GM12878 (cell line): ENCODE measurements at regions not wholly inside any gene's neighbourhood (a gene's known extent, or its start where the extent isn't known, plus 50 kb on each side); places are given as distances from the start of the nearest gene placed in this dataset.

ENCODE experiments used
- ATAC-seq: fragments of 200-7000 bp; cut with Tn5 transposase; 3 replicates; pipeline ENCODE4 v1.9.1; 2020; ENCODE audit warnings: mild to moderate bottlenecking, moderate library complexity
- BruUV-seq: library from RNA; stranded (reverse); fragments of 400-500 nt; replicated peaks from 2 replicates; lab custom pipeline; 2021; lab: Mats Ljungman, UMichigan
- CTCF ChIA-PET: fragments of 300-600 bp; sonication (Branson Sonifier 250); formaldehyde crosslinking; extraction: SDS; loops from one replicate; lab custom pipeline; 2021; ENCODE audit warnings: inconsistent platforms; lab: Yijun Ruan, JAX
- POLR2A ChIA-PET: fragments of 350-600 bp; formaldehyde crosslinking; extraction: SDS; loops from one replicate; lab custom pipeline; 2021; ENCODE audit warnings: inconsistent platforms; lab: Charles Lee
- RAD21 ChIA-PET: fragments of 300-600 bp; sonication (Branson Sonifier 250); formaldehyde crosslinking; loops from one replicate; lab custom pipeline; 2023; ENCODE audit warnings: antibody characterized with exemption; ENCODE audit not compliant: unreplicated experiment; lab: Charles Lee
- SMC1A ChIA-PET: fragments of 300-600 bp; sonication (Branson Sonifier 250); formaldehyde crosslinking; loops from one replicate; lab custom pipeline; 2023; ENCODE audit not compliant: unreplicated experiment, uncharacterized antibody; lab: Charles Lee
- DNase-seq: peaks from one replicate; pipeline ENCODE4 v3.0.0-alpha.2; 2011; ENCODE audit warnings: low read depth, low spot score
- FAIRE-seq: peaks from 3 replicates; lab custom pipeline; 2011; peaks lifted over from hg19 to GRCh38; lab: Jason Lieb, UNC
- H2AFZ ChIP-seq: 2 replicates; pipeline ENCODE4 v1.6.0; 2011; ENCODE audit warnings: low read depth, low read length, control low read depth; ENCODE audit not compliant: control insufficient read depth
- H3K27ac ChIP-seq: 2 replicates; pipeline ENCODE4 v1.5.1; 2011; ENCODE audit warnings: control low read depth; ENCODE audit not compliant: control insufficient read depth, insufficient read depth
- H3K27me3 ChIP-seq, 2 experiments: replicated peaks in 1 of 2; 2 replicates each; pipeline versions ENCODE4 v1.6.0 to v1.6.1; 2011; ENCODE audit warnings: low read length in 1 of 2; ENCODE audit not compliant: control insufficient read depth in 2 of 2, insufficient read depth in 2 of 2
- H3K36me3 ChIP-seq, 2 experiments: 2 replicates each; pipeline ENCODE4 v1.5.1; 2011; ENCODE audit warnings: low read length in 1 of 2; ENCODE audit not compliant: control insufficient read depth in 2 of 2, insufficient read depth in 2 of 2
- H3K4me1 ChIP-seq: 2 replicates; pipeline ENCODE4 v1.6.1; 2011; ENCODE audit warnings: mild to moderate bottlenecking, low read length, moderate library complexity, mixed read lengths; ENCODE audit not compliant: control insufficient read depth, insufficient read depth
- H3K4me2 ChIP-seq: 2 replicates; pipeline ENCODE4 v1.6.0; 2011; ENCODE audit warnings: control low read depth; ENCODE audit not compliant: control insufficient read depth, insufficient read depth
- H3K4me3 ChIP-seq: fragments of 200-600 bp; sonication (generic); 2 replicates; pipeline ENCODE4 v1.5.1; 2016
- H3K79me2 ChIP-seq: 2 replicates; pipeline ENCODE4 v1.6.0; 2011; ENCODE audit warnings: low read length; ENCODE audit not compliant: control insufficient read depth, insufficient read depth
- H3K9ac ChIP-seq: 2 replicates; pipeline ENCODE4 v1.8.0; 2011; ENCODE audit warnings: low read length, control low read depth, mixed read lengths; ENCODE audit not compliant: control insufficient read depth, insufficient read depth
- H3K9me3 ChIP-seq: replicated peaks from 3 replicates; pipeline ENCODE4 v1.5.1; 2011; ENCODE audit warnings: mild to moderate bottlenecking, low read length; ENCODE audit not compliant: control insufficient read depth, insufficient read depth
- H4K20me1 ChIP-seq: 2 replicates; pipeline ENCODE4 v1.6.0; 2011; ENCODE audit not compliant: control insufficient read depth, insufficient read depth
- ASH2L ChIP-seq: fragments of 300-600, 200-600 bp; sonication (generic); IDR thresholded peaks from 2 replicates; pipeline ENCODE4 v1.6.1; 2017; ENCODE audit warnings: low read depth, mild to moderate bottlenecking, borderline replicate concordance
- BHLHE40 ChIP-seq, 2 experiments: fragments of 450-650 bp in 1 of 2; IDR thresholded peaks; 2 replicates each; pipeline ENCODE4 v1.6.1; 2011 to 2017; ENCODE audit warnings: low read depth in 2 of 2, borderline replicate concordance in 1 of 2, improper control_type of control experiment in 1 of 2, low read length in 1 of 2, mild to moderate bottlenecking in 1 of 2
- CREM ChIP-seq: IDR thresholded peaks from 2 replicates; pipeline ENCODE4 v1.6.1; 2014; ENCODE audit warnings: antibody characterized with exemption, low read depth
- FOXK2 ChIP-seq: fragments of 450-650 bp; IDR thresholded peaks from 2 replicates; pipeline ENCODE4 v1.6.1; 2017; ENCODE audit warnings: mild to moderate bottlenecking, moderate library complexity
- RCOR1 ChIP-seq: conservative IDR thresholded peaks from 2 replicates; pipeline ENCODE4 v1.6.1; 2012; ENCODE audit warnings: low read depth, low read length, improper control_type of control experiment
- SRF ChIP-seq, 2 experiments: IDR thresholded peaks; 2 replicates each; pipeline ENCODE4 v1.6.1; 2011; ENCODE audit warnings: low read depth in 2 of 2, low read length in 2 of 2, mild to moderate bottlenecking in 1 of 2, moderate library complexity in 1 of 2
- TARDBP ChIP-seq: IDR thresholded peaks from 2 replicates; pipeline ENCODE4 v1.6.1; 2016; ENCODE audit warnings: borderline replicate concordance
- TBL1XR1 ChIP-seq: IDR thresholded peaks from 2 replicates; pipeline ENCODE4 v1.6.1; 2012; ENCODE audit warnings: low read depth, low read length, improper control_type of control experiment
- TCF3 ChIP-seq: IDR thresholded peaks from 2 replicates; pipeline ENCODE4 v1.6.1; 2012; ENCODE audit warnings: low read depth, mild to moderate bottlenecking, low read length, borderline replicate concordance; ENCODE audit not compliant: insufficient read depth
- in situ Hi-C: fragments of 300-500 bp; cut with MboI; formaldehyde crosslinking; loops from 9 replicates; pipeline ENCODE4 v1.14.3; 2018; ENCODE audit warnings: mixed read lengths
- intact Hi-C: fragments of 100-400 bp; cut with micrococcal nuclease; formaldehyde crosslinking; loops from one replicate; pipeline ENCODE4 v1.14.2; 2022; ENCODE audit not compliant: unreplicated experiment
- TF ChIP-seq, protein P1 (sequence below): fragments of 450-650 bp; IDR thresholded peaks from 2 replicates; pipeline ENCODE4 v1.6.1; 2017; ENCODE audit warnings: mild to moderate bottlenecking, moderate library complexity
- TF ChIP-seq, protein P2 (sequence below): fragments of 450-650 bp; formaldehyde crosslinking; IDR thresholded peaks from 2 replicates; pipeline ENCODE4 v1.4.0; 2020; ENCODE audit warnings: mild to moderate bottlenecking, moderate library complexity
- TF ChIP-seq, protein P3 (sequence below): fragments of 450-650 bp; IDR thresholded peaks from 2 replicates; pipeline ENCODE4 v1.6.1; 2016; ENCODE audit warnings: mild to moderate bottlenecking
- TF ChIP-seq, protein P4 (sequence below): fragments of 450-650 bp; IDR thresholded peaks from 2 replicates; pipeline ENCODE4 v1.6.1; 2017; ENCODE audit warnings: mild to moderate bottlenecking
- TF ChIP-seq, protein P5 (sequence below): IDR thresholded peaks from 2 replicates; pipeline ENCODE4 v1.6.1; 2012; ENCODE audit warnings: low read depth, low read length, improper control_type of control experiment

DNA sequence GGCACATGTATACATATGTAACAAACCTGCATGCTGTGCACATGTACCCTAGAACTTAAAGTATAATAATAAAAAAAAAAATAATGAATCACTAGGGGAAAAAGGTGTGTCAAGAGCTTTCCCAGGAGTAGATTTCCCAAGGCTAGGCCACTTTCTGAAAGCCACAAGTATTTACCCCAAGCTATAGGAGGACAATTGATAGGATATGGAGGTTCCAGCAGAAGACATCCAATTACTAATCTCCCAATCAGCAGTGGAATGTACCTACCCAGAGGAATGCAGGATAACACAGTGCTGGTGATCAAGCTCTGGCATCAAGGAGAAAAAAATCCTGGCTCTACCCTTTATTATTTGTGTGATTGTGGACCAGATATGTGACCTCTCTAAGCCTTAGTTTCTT lies 562.7 kb downstream of the RFPL4B start:
- DNase-seq (no peak), FAIRE-seq (no peak), ATAC-seq (no peak)
- ChIA-PET CTCF (no interaction called here), POLR2A (no interaction called here), SMC1A (no interaction called here), RAD21 (no interaction called here)
- no peak overlapping the region for H3K4me2 ChIP-seq
- H2AFZ ChIP-seq: no peak overlapping the region
- no peak overlapping the region for H3K9ac ChIP-seq
- BruUV-seq: no TSS peak
- intact Hi-C loops (no loop called here), in situ Hi-C loops (no loop called here)
- H3K36me3 ChIP-seq: no peaks in the 10 kb centered on the region
- no peaks in the 10 kb centered on the region for H3K9me3 ChIP-seq
- no peaks in the 10 kb centered on the region for H4K20me1 ChIP-seq
- no peaks in the 10 kb centered on the region for H3K4me1 ChIP-seq
- H3K4me3 ChIP-seq: no peak overlapping the region
- H3K27me3 ChIP-seq: no peaks in the 10 kb centered on the region
- no peaks in the 10 kb centered on the region for H3K79me2 ChIP-seq
- H3K27ac ChIP-seq: no peak overlapping the region
- TF ChIP-seq, protein P1, sequence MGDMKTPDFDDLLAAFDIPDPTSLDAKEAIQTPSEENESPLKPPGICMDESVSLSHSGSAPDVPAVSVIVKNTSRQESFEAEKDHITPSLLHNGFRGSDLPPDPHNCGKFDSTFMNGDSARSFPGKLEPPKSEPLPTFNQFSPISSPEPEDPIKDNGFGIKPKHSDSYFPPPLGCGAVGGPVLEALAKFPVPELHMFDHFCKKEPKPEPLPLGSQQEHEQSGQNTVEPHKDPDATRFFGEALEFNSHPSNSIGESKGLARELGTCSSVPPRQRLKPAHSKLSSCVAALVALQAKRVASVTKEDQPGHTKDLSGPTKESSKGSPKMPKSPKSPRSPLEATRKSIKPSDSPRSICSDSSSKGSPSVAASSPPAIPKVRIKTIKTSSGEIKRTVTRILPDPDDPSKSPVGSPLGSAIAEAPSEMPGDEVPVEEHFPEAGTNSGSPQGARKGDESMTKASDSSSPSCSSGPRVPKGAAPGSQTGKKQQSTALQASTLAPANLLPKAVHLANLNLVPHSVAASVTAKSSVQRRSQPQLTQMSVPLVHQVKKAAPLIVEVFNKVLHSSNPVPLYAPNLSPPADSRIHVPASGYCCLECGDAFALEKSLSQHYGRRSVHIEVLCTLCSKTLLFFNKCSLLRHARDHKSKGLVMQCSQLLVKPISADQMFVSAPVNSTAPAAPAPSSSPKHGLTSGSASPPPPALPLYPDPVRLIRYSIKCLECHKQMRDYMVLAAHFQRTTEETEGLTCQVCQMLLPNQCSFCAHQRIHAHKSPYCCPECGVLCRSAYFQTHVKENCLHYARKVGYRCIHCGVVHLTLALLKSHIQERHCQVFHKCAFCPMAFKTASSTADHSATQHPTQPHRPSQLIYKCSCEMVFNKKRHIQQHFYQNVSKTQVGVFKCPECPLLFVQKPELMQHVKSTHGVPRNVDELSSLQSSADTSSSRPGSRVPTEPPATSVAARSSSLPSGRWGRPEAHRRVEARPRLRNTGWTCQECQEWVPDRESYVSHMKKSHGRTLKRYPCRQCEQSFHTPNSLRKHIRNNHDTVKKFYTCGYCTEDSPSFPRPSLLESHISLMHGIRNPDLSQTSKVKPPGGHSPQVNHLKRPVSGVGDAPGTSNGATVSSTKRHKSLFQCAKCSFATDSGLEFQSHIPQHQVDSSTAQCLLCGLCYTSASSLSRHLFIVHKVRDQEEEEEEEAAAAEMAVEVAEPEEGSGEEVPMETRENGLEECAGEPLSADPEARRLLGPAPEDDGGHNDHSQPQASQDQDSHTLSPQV: no peak
- no peak for TF ChIP-seq CREM
- TF ChIP-seq, protein P2, sequence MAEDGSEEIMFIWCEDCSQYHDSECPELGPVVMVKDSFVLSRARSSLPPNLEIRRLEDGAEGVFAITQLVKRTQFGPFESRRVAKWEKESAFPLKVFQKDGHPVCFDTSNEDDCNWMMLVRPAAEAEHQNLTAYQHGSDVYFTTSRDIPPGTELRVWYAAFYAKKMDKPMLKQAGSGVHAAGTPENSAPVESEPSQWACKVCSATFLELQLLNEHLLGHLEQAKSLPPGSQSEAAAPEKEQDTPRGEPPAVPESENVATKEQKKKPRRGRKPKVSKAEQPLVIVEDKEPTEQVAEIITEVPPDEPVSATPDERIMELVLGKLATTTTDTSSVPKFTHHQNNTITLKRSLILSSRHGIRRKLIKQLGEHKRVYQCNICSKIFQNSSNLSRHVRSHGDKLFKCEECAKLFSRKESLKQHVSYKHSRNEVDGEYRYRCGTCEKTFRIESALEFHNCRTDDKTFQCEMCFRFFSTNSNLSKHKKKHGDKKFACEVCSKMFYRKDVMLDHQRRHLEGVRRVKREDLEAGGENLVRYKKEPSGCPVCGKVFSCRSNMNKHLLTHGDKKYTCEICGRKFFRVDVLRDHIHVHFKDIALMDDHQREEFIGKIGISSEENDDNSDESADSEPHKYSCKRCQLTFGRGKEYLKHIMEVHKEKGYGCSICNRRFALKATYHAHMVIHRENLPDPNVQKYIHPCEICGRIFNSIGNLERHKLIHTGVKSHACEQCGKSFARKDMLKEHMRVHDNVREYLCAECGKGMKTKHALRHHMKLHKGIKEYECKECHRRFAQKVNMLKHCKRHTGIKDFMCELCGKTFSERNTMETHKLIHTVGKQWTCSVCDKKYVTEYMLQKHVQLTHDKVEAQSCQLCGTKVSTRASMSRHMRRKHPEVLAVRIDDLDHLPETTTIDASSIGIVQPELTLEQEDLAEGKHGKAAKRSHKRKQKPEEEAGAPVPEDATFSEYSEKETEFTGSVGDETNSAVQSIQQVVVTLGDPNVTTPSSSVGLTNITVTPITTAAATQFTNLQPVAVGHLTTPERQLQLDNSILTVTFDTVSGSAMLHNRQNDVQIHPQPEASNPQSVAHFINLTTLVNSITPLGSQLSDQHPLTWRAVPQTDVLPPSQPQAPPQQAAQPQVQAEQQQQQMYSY (CRISPR knock-in tag): no peak
- no peak for TF ChIP-seq BHLHE40 (IDR thresholded peaks at IDR 0.05; ENCODE audit: borderline replicate concordance in 1 of 2, low read depth in 2 of 2, low read length in 1 of 2)
- no peak for TF ChIP-seq TARDBP
- TF ChIP-seq, protein P3, sequence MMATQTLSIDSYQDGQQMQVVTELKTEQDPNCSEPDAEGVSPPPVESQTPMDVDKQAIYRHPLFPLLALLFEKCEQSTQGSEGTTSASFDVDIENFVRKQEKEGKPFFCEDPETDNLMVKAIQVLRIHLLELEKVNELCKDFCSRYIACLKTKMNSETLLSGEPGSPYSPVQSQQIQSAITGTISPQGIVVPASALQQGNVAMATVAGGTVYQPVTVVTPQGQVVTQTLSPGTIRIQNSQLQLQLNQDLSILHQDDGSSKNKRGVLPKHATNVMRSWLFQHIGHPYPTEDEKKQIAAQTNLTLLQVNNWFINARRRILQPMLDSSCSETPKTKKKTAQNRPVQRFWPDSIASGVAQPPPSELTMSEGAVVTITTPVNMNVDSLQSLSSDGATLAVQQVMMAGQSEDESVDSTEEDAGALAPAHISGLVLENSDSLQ: no peak
- TF ChIP-seq RCOR1: no peak
- TF ChIP-seq, protein P4, sequence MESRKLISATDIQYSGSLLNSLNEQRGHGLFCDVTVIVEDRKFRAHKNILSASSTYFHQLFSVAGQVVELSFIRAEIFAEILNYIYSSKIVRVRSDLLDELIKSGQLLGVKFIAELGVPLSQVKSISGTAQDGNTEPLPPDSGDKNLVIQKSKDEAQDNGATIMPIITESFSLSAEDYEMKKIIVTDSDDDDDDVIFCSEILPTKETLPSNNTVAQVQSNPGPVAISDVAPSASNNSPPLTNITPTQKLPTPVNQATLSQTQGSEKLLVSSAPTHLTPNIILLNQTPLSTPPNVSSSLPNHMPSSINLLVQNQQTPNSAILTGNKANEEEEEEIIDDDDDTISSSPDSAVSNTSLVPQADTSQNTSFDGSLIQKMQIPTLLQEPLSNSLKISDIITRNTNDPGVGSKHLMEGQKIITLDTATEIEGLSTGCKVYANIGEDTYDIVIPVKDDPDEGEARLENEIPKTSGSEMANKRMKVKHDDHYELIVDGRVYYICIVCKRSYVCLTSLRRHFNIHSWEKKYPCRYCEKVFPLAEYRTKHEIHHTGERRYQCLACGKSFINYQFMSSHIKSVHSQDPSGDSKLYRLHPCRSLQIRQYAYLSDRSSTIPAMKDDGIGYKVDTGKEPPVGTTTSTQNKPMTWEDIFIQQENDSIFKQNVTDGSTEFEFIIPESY: no peak
- TF ChIP-seq, protein P5, sequence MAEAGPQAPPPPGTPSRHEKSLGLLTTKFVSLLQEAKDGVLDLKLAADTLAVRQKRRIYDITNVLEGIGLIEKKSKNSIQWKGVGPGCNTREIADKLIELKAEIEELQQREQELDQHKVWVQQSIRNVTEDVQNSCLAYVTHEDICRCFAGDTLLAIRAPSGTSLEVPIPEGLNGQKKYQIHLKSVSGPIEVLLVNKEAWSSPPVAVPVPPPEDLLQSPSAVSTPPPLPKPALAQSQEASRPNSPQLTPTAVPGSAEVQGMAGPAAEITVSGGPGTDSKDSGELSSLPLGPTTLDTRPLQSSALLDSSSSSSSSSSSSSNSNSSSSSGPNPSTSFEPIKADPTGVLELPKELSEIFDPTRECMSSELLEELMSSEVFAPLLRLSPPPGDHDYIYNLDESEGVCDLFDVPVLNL: no peak
- TF ChIP-seq TBL1XR1: no peak
- TF ChIP-seq ASH2L: no peak
- TF ChIP-seq TCF3: no peak
- no peak for TF ChIP-seq FOXK2
- TF ChIP-seq SRF (IDR thresholded peaks at IDR 0.05; ENCODE audit: low read depth in 2 of 2, low read length in 2 of 2): no peak
